HG03135 (cell line): ENCODE measurements at regions not wholly inside any gene's neighbourhood (a gene's known extent, or its start where the extent isn't known, plus 50 kb on each side); places are given as distances from the start of the nearest gene placed in this dataset.

Experiments used
- ATAC-seq: cut with Tn5 transposase; IDR thresholded peaks from one replicate; pipeline ENCODE4 v1.9.1; 2021; ENCODE audit warnings: mild to moderate bottlenecking, moderate library complexity; ENCODE audit not compliant: unreplicated experiment

GRCh38 chrX:10077425-10078188 is 79.2 kb upstream of the CLCN4 start:
- ATAC-seq, result no peak

- no peak for ATAC-seq
Measured at GRCh38 chrX:10078266-10078665, 78.5 kb upstream of the CLCN4 start.

GRCh38 chrX:10079231-10079630 is 77.5 kb upstream of the CLCN4 start:
- ATAC-seq, result no peak

GRCh38 chrX:10083809-10084208 is 73.0 kb upstream of the CLCN4 start:
- no peak for ATAC-seq

- ATAC-seq, result peak; percentile 42
Measured at GRCh38 chrX:10085223-10085622, 71.6 kb upstream of the CLCN4 start.

- no peak for ATAC-seq
Measured at GRCh38 chrX:10086676-10087075, 70.1 kb upstream of the CLCN4 start.

GRCh38 chrX:10087391-10087790 is 69.4 kb upstream of the CLCN4 start:
- no peak for ATAC-seq

GRCh38 chrX:10089378-10089795 is 67.4 kb upstream of the CLCN4 start:
- no peak for ATAC-seq

- ATAC-seq, result no peak
Measured at GRCh38 chrX:10090319-10090718, 66.5 kb upstream of the CLCN4 start.

GRCh38 chrX:10095246-10095645 is 61.5 kb upstream of the CLCN4 start:
- ATAC-seq, result no peak

- ATAC-seq, result no peak
Measured at GRCh38 chrX:10095698-10096432, 60.9 kb upstream of the CLCN4 start.

GRCh38 chrX:10098270-10098713 is 58.5 kb upstream of the CLCN4 start:
- peak; percentile 73 for ATAC-seq

GRCh38 chrX:10099411-10099810 is 57.4 kb upstream of the CLCN4 start:
- ATAC-seq, result no peak

GRCh38 chrX:10101269-10101668 is 55.5 kb upstream of the CLCN4 start:
- no peak for ATAC-seq

- ATAC-seq, result no peak
Measured at GRCh38 chrX:10102046-10102704, 54.6 kb upstream of the CLCN4 start.

- no peak for ATAC-seq
Measured at GRCh38 chrX:10103023-10103422, 53.8 kb upstream of the CLCN4 start.

GRCh38 chrX:10104958-10105658 is 51.7 kb upstream of the CLCN4 start:
- no peak for ATAC-seq

- ATAC-seq, result peak; percentile 40
Measured at GRCh38 chrX:10106806-10107205, 50.0 kb upstream of the CLCN4 start.
